CD8-positive, alpha-beta memory T cell (primary cell): ENCODE measurements at regions not wholly inside any gene's neighbourhood (a gene's known extent, or its start where the extent isn't known, plus 50 kb on each side); places are given as distances from the start of the nearest gene placed in this dataset.

ENCODE experiments used
- CTCF ChIA-PET: fragments of 350-600 bp; sonication (Branson Sonifier 250); formaldehyde crosslinking; loops from one replicate; lab custom pipeline; 2021; ENCODE audit warnings: antibody characterized with exemption; lab: Charles Lee
- POLR2A ChIA-PET: fragments of 350-600 bp; sonication (Branson Sonifier 250); formaldehyde crosslinking; loops from one replicate; lab custom pipeline; 2021; ENCODE audit warnings: antibody characterized with exemption; lab: Charles Lee
- DNase-seq, 5 donors: peaks; one replicate each; pipeline versions ENCODE4 v3.0.0 to v3.0.0-alpha.2; 2020 to 2022; ENCODE audit warnings: mixed read lengths in 1 of 5
- H3K27ac ChIP-seq: one replicate; pipeline ENCODE4 v1.7.0; 2013; ENCODE audit warnings: low read depth, mild to moderate bottlenecking, low read length, moderate library complexity
- H3K27me3 ChIP-seq: 2 replicates; pipeline ENCODE4 v1.7.0; 2013; ENCODE audit warnings: low read length, mild to moderate bottlenecking; ENCODE audit not compliant: insufficient read depth, poor library complexity, severe bottlenecking
- H3K36me3 ChIP-seq: 2 replicates; pipeline ENCODE4 v1.7.0; 2013; ENCODE audit warnings: mild to moderate bottlenecking, low read length, moderate library complexity; ENCODE audit not compliant: insufficient read depth
- H3K4me1 ChIP-seq: 2 replicates; pipeline ENCODE4 v1.7.0; 2013; ENCODE audit warnings: mild to moderate bottlenecking, low read length, moderate library complexity; ENCODE audit not compliant: insufficient read depth
- H3K4me3 ChIP-seq: 2 replicates; pipeline ENCODE4 v1.7.0; 2013; ENCODE audit warnings: mild to moderate bottlenecking, low read length
- H3K9me3 ChIP-seq: 2 replicates; pipeline ENCODE4 v1.7.0; 2013; ENCODE audit warnings: mild to moderate bottlenecking, low read length
- H3K27ac Mint-ChIP-seq, 8 donors: one replicate each; pipeline ENCODE4 v1.8.0; 2020 to 2021; ENCODE audit warnings: mixed read lengths in 8 of 8, mild to moderate bottlenecking in 6 of 8, inconsistent platforms in 3 of 8, moderate library complexity in 3 of 8
- H3K27me3 Mint-ChIP-seq, 2 donors: one replicate each; pipeline ENCODE4 v1.8.0; 2020 to 2021; ENCODE audit warnings: mixed read lengths in 2 of 2, mild to moderate bottlenecking in 1 of 2, moderate library complexity in 1 of 2
- H3K36me3 Mint-ChIP-seq, 3 donors: one replicate each; pipeline ENCODE4 v1.8.0; 2020 to 2021; ENCODE audit warnings: mixed read lengths in 3 of 3, inconsistent platforms in 1 of 3, mild to moderate bottlenecking in 1 of 3
- H3K4me1 Mint-ChIP-seq, 3 donors: one replicate each; pipeline ENCODE4 v1.8.0; 2020 to 2021; ENCODE audit warnings: mixed read lengths in 3 of 3, inconsistent platforms in 1 of 3, mild to moderate bottlenecking in 1 of 3
- H3K4me3 Mint-ChIP-seq, 7 donors: one replicate each; pipeline ENCODE4 v1.8.0; 2020 to 2021; ENCODE audit warnings: mixed read lengths in 7 of 7, mild to moderate bottlenecking in 6 of 7, moderate library complexity in 4 of 7, inconsistent platforms in 2 of 7
- H3K9me3 Mint-ChIP-seq, 5 donors: one replicate each; pipeline ENCODE4 v1.8.0; 2020 to 2022; ENCODE audit warnings: mixed read lengths in 5 of 5, mild to moderate bottlenecking in 3 of 5, moderate library complexity in 2 of 5, inconsistent platforms in 1 of 5

GRCh38 chr16:55033225-55034156 is 102.8 kb downstream of the IRX5 start:
- no peak for DNase-seq
- Mint-ChIP-seq H3K4me3 (no peak overlapping the region), H3K36me3 (no peaks in the 10 kb centered on the region), H3K4me1 (no peaks in the 10 kb centered on the region), H3K9me3 (peaks cover 0 to 9% (median 0%) of the 10 kb centered on the region in 5 donors), H3K27ac (no peak overlapping the region), H3K27me3 (peaks cover 4% of the 10 kb centered on the region in 2 donors)
- H3K27me3 ChIP-seq: no peaks in the 10 kb centered on the region
- POLR2A ChIA-PET: no interaction called here
- H3K4me1 ChIP-seq: no peaks in the 10 kb centered on the region
- H3K9me3 ChIP-seq: no peaks in the 10 kb centered on the region
- H3K27ac ChIP-seq: no peak overlapping the region
- CTCF ChIA-PET: no interaction called here
- no peak overlapping the region for H3K4me3 ChIP-seq
- H3K36me3 ChIP-seq: no peaks in the 10 kb centered on the region

GRCh38 chr16:55035029-55035428 is 104.4 kb downstream of the IRX5 start:
- no peak for DNase-seq
- Mint-ChIP-seq H3K4me3 (no peak overlapping the region), H3K9me3 (peaks cover 0 to 2% (median 0%) of the 10 kb centered on the region in 5 donors), H3K27me3 (peaks cover 1 to 4% of the 10 kb centered on the region in 2 donors), H3K27ac (no peak overlapping the region), H3K4me1 (no peaks in the 10 kb centered on the region), H3K36me3 (no peaks in the 10 kb centered on the region)
- Histone ChIP-seq H3K4me1 (no peaks in the 10 kb centered on the region), H3K4me3 (no peak overlapping the region), H3K27ac (no peak overlapping the region), H3K27me3 (no peaks in the 10 kb centered on the region), H3K36me3 (no peaks in the 10 kb centered on the region), H3K9me3 (no peaks in the 10 kb centered on the region)
- ChIA-PET POLR2A (no interaction called here), CTCF (no interaction called here)

- Histone ChIP-seq H3K4me1 (no peaks in the 10 kb centered on the region), H3K9me3 (no peaks in the 10 kb centered on the region), H3K27me3 (no peaks in the 10 kb centered on the region), H3K4me3 (no peak overlapping the region), H3K36me3 (no peaks in the 10 kb centered on the region), H3K27ac (no peak overlapping the region)
- DNase-seq: no peak
- H3K36me3 Mint-ChIP-seq: no peaks in the 10 kb centered on the region
- H3K27me3 Mint-ChIP-seq: peaks cover 3 to 4% of the 10 kb centered on the region in 2 donors
- no peak overlapping the region for H3K4me3 Mint-ChIP-seq
- H3K27ac Mint-ChIP-seq: no peak overlapping the region
- POLR2A ChIA-PET: no interaction called here
- no peaks in the 10 kb centered on the region for H3K4me1 Mint-ChIP-seq
- H3K9me3 Mint-ChIP-seq: peaks cover 0 to 2% (median 0%) of the 10 kb centered on the region in 5 donors
- CTCF ChIA-PET: no interaction called here
Observed at GRCh38 chr16:55035956-55036355, 105.3 kb downstream of the IRX5 start.

GRCh38 chr16:55036371-55036821 is 105.7 kb downstream of the IRX5 start:
- no peaks in the 10 kb centered on the region for H3K36me3 Mint-ChIP-seq
- no peaks in the 10 kb centered on the region for H3K36me3 ChIP-seq
- H3K4me1 ChIP-seq: no peaks in the 10 kb centered on the region
- H3K27me3 ChIP-seq: no peaks in the 10 kb centered on the region
- no peaks in the 10 kb centered on the region for H3K9me3 ChIP-seq
- no peak overlapping the region for H3K4me3 ChIP-seq
- no peak for DNase-seq
- CTCF ChIA-PET: no interaction called here
- H3K9me3 Mint-ChIP-seq: peaks cover 0 to 2% (median 0%) of the 10 kb centered on the region in 5 donors
- H3K4me1 Mint-ChIP-seq: no peaks in the 10 kb centered on the region
- POLR2A ChIA-PET: no interaction called here
- no peak overlapping the region for H3K4me3 Mint-ChIP-seq
- no peak overlapping the region for H3K27ac ChIP-seq
- H3K27me3 Mint-ChIP-seq: peaks cover 3 to 4% of the 10 kb centered on the region in 2 donors
- no peak overlapping the region for H3K27ac Mint-ChIP-seq

GRCh38 chr16:55037046-55037445 is 106.4 kb downstream of the IRX5 start:
- Mint-ChIP-seq H3K4me1 (no peaks in the 10 kb centered on the region), H3K36me3 (no peaks in the 10 kb centered on the region), H3K27me3 (peaks cover 3 to 7% of the 10 kb centered on the region in 2 donors), H3K9me3 (peaks cover 0 to 2% (median 0%) of the 10 kb centered on the region in 5 donors), H3K27ac (no peak overlapping the region), H3K4me3 (no peak overlapping the region)
- Histone ChIP-seq H3K27ac (no peak overlapping the region), H3K4me3 (no peak overlapping the region), H3K9me3 (no peaks in the 10 kb centered on the region), H3K27me3 (no peaks in the 10 kb centered on the region), H3K36me3 (no peaks in the 10 kb centered on the region), H3K4me1 (no peaks in the 10 kb centered on the region)
- ChIA-PET POLR2A (no interaction called here), CTCF (no interaction called here)
- no peak for DNase-seq

- Histone ChIP-seq H3K36me3 (no peaks in the 10 kb centered on the region), H3K4me1 (no peaks in the 10 kb centered on the region), H3K4me3 (no peak overlapping the region), H3K9me3 (no peaks in the 10 kb centered on the region), H3K27ac (no peak overlapping the region), H3K27me3 (no peaks in the 10 kb centered on the region)
- Mint-ChIP-seq H3K27ac (no peak overlapping the region), H3K9me3 (peaks cover 0 to 2% (median 0%) of the 10 kb centered on the region in 5 donors), H3K4me1 (no peaks in the 10 kb centered on the region), H3K4me3 (no peak overlapping the region), H3K27me3 (peaks cover 3 to 9% of the 10 kb centered on the region in 2 donors), H3K36me3 (no peaks in the 10 kb centered on the region)
- DNase-seq: no peak
- POLR2A ChIA-PET: no interaction called here
- CTCF ChIA-PET: no interaction called here
Observed at GRCh38 chr16:55037966-55038365, 107.3 kb downstream of the IRX5 start.

GRCh38 chr16:55039042-55039441 is 108.4 kb downstream of the IRX5 start:
- H3K27ac ChIP-seq: no peak overlapping the region
- Mint-ChIP-seq H3K36me3 (no peaks in the 10 kb centered on the region), H3K4me1 (no peaks in the 10 kb centered on the region), H3K9me3 (no peaks in the 10 kb centered on the region), H3K4me3 (no peak overlapping the region), H3K27me3 (peaks cover 2 to 9% of the 10 kb centered on the region in 2 donors), H3K27ac (no peak overlapping the region)
- no peaks in the 10 kb centered on the region for H3K36me3 ChIP-seq
- no peak overlapping the region for H3K4me3 ChIP-seq
- H3K9me3 ChIP-seq: no peaks in the 10 kb centered on the region
- DNase-seq: no peak
- ChIA-PET CTCF (no interaction called here), POLR2A (no interaction called here)
- no peaks in the 10 kb centered on the region for H3K27me3 ChIP-seq
- no peaks in the 10 kb centered on the region for H3K4me1 ChIP-seq

GRCh38 chr16:55039511-55039910 is 108.8 kb downstream of the IRX5 start:
- ChIA-PET CTCF (no interaction called here), POLR2A (no interaction called here)
- no peaks in the 10 kb centered on the region for H3K4me1 Mint-ChIP-seq
- peaks cover 2 to 9% of the 10 kb centered on the region in 2 donors for H3K27me3 Mint-ChIP-seq
- no peak overlapping the region for H3K4me3 ChIP-seq
- H3K27me3 ChIP-seq: no peaks in the 10 kb centered on the region
- DNase-seq: no peak
- H3K27ac Mint-ChIP-seq: no peak overlapping the region
- no peaks in the 10 kb centered on the region for H3K9me3 Mint-ChIP-seq
- H3K27ac ChIP-seq: no peak overlapping the region
- no peaks in the 10 kb centered on the region for H3K4me1 ChIP-seq
- no peak overlapping the region for H3K4me3 Mint-ChIP-seq
- no peaks in the 10 kb centered on the region for H3K36me3 ChIP-seq
- no peaks in the 10 kb centered on the region for H3K9me3 ChIP-seq
- H3K36me3 Mint-ChIP-seq: no peaks in the 10 kb centered on the region
